Fibroblast of the aortic adventitia (primary cell): ENCODE measurements at regions not wholly inside any gene's neighbourhood (a gene's known extent, or its start where the extent isn't known, plus 50 kb on each side); places are given as distances from the start of the nearest gene placed in this dataset.
"Not testable (repeated sequence)": the region's sequence is repeated elsewhere in the genome, so short reads cannot be mapped to it uniquely, and the experiment has no call there.

Source experiments
- DNase-seq: peaks from one replicate; pipeline ENCODE4 v3.0.0-alpha.2; 2010; ENCODE audit warnings: low read depth
- H3K4me3 ChIP-seq: 2 replicates; pipeline ENCODE4 v1.5.1; 2011; ENCODE audit warnings: low read depth, mild to moderate bottlenecking, control low read depth, low read length, moderate library complexity
- TF ChIP-seq, protein P1 (sequence below): IDR thresholded peaks from 2 replicates; pipeline ENCODE4 v1.5.1; 2011; ENCODE audit warnings: mild to moderate bottlenecking, low read length, control low read depth, inconsistent platforms; ENCODE audit not compliant: insufficient read depth

DNA sequence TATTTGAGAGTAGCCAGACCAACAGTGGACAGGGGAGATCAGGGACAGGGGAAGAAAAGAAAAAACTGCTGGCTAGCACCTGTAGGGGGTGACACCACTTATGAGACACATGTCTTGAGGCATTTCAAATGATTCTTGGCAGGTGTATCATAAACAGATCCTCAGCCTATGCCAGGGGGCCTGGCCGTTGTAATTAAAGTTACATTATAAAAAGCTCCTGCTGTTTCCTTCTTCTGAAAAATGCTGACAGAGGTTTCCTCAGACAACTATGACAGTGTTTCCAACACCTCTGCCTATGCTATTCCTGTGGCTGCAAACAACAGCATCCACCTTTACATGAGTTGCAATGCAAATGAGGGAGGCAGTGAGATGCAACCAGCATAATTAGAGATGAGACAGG, 281.0 kb upstream of the PTER start:
- TF ChIP-seq, protein P1, sequence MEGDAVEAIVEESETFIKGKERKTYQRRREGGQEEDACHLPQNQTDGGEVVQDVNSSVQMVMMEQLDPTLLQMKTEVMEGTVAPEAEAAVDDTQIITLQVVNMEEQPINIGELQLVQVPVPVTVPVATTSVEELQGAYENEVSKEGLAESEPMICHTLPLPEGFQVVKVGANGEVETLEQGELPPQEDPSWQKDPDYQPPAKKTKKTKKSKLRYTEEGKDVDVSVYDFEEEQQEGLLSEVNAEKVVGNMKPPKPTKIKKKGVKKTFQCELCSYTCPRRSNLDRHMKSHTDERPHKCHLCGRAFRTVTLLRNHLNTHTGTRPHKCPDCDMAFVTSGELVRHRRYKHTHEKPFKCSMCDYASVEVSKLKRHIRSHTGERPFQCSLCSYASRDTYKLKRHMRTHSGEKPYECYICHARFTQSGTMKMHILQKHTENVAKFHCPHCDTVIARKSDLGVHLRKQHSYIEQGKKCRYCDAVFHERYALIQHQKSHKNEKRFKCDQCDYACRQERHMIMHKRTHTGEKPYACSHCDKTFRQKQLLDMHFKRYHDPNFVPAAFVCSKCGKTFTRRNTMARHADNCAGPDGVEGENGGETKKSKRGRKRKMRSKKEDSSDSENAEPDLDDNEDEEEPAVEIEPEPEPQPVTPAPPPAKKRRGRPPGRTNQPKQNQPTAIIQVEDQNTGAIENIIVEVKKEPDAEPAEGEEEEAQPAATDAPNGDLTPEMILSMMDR: no peak
- no peak for DNase-seq
- H3K4me3 ChIP-seq: no peak overlapping the region

- no peak overlapping the region for H3K4me3 ChIP-seq
- TF ChIP-seq, protein P1: no peak
- DNase-seq: no peak
Observed at GRCh38 chr10:16156681-16157080, 280.1 kb upstream of the PTER start.

GRCh38 chr10:16165067-16165466, 271.7 kb upstream of the PTER start:
- H3K4me3 ChIP-seq, DNase-seq: not testable (repeated sequence)

GRCh38 chr10:16182144-16182543, 254.7 kb upstream of the PTER start:
- H3K4me3 ChIP-seq: no peak overlapping the region
- DNase-seq: no peak
- TF ChIP-seq, protein P1: no peak

DNA sequence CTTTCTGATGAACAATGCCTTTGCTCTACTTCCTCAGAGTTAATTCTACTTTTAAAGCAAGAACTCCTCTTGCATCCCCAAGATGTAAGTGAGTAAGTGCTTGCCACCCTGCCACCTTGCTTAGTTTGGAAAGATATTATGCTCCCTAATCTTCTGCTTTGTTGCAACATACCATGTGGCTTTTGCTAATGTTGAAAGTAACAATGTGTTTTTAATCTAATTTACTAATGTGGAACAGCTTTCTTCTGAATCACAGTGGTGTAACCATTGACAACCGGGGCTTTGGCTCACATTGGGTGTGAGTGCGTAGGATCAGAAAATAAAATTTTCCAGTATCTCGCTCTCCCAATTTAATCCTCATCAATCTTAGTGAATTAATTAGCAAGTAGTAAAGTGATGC, 254.1 kb upstream of the PTER start:
- H3K4me3 ChIP-seq: no peak overlapping the region
- no peak for DNase-seq
- TF ChIP-seq, protein P1: no peak

DNA sequence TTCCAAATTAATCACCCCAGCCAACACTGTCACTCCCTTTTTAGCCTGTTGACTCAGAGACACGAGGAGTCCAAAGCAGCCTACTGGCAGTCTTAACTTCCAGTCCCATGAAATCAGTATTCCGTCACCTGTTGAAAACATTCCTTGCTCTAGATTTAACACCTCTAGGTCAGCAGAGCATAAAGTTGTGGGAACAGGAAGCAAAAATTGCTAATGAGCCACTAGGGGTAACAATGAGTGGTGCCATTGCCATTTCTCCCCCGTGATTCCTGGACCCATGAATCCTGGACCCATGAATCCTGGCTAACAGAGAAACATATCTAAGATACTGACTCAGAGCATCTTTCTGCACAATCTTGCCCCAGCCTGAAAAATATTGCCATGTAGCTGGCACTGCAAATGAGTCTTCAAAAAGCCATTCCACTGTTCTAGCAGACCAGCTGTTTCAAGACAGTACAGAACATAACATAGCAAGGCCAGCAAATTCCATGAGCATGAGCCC, 252.7 kb upstream of the PTER start:
- TF ChIP-seq, protein P1: no peak
- DNase-seq: no peak
- no peak overlapping the region for H3K4me3 ChIP-seq

DNA sequence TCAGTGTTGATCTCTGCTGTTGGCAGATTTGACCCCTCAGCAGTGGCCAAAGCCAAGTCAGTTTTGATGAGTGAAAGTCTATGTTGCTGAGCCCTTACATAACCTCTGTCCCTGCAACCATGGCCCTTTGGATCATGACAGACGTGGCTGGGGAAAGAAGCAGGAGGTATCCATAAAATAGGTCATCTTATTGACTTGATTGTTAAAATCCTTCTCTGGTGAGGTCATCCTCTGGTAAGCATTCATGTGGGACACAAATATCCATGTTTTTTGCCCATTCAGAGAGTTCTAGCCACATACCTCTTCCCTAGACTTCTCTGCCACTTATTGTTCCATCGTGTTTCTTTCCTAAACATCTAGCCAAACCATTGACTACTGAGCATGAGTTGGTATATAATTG, 251.9 kb upstream of the PTER start:
- no peak for DNase-seq
- no peak overlapping the region for H3K4me3 ChIP-seq
- TF ChIP-seq, protein P1: no peak
